Common myeloid progenitor, CD34-positive (primary cell): ENCODE measurements at regions not wholly inside any gene's neighbourhood (a gene's known extent, or its start where the extent isn't known, plus 50 kb on each side); places are given as distances from the start of the nearest gene placed in this dataset.

Source experiments
- CTCF ChIA-PET: fragments of 350-600 bp; sonication (Branson Sonifier 250); formaldehyde crosslinking; loops from one replicate; lab custom pipeline; 2021; ENCODE audit warnings: antibody characterized with exemption; lab: Charles Lee
- POLR2A ChIA-PET: fragments of 350-600 bp; sonication (Branson Sonifier 250); formaldehyde crosslinking; loops from one replicate; lab custom pipeline; 2021; ENCODE audit warnings: antibody characterized with exemption; lab: Charles Lee
- DNase-seq, 3 donors: peaks; one replicate each; pipeline versions ENCODE4 v3.0.0 to v3.0.0-alpha.2; 2013
- H3K27ac ChIP-seq, 2 experiments: 1 replicate in 1 of 2; 2 replicates in 1 of 2; pipeline ENCODE4 v1.7.0; 2013; ENCODE audit warnings: inconsistent platforms in 2 of 2, low read length in 2 of 2, mild to moderate bottlenecking in 2 of 2, low read depth in 1 of 2, moderate library complexity in 1 of 2; ENCODE audit not compliant: severe bottlenecking in 2 of 2, insufficient read depth in 1 of 2, poor library complexity in 1 of 2
- H3K27me3 ChIP-seq, 5 experiments: replicated peaks in 2 of 5; 1 replicate in 3 of 5; 2 replicates in 2 of 5; pipeline versions ENCODE4 v1.6.1 to v1.7.0; 2013; ENCODE audit warnings: low read length in 4 of 5, mild to moderate bottlenecking in 2 of 5, moderate library complexity in 2 of 5, inconsistent platforms in 1 of 5; ENCODE audit not compliant: insufficient read depth in 5 of 5, control insufficient read depth in 4 of 5
- H3K36me3 ChIP-seq, 4 experiments: 1 replicate in 2 of 4; 2 replicates in 2 of 4; pipeline versions ENCODE4 v1.6.1 to v1.7.0; 2013; ENCODE audit warnings: low read length in 3 of 4, control low read depth in 1 of 4, mild to moderate bottlenecking in 1 of 4; ENCODE audit not compliant: control insufficient read depth in 4 of 4, insufficient read depth in 4 of 4
- H3K4me1 ChIP-seq, 4 experiments: 1 replicate in 3 of 4; 2 replicates in 1 of 4; pipeline versions ENCODE4 v1.6.1 to v1.7.1; 2013; ENCODE audit warnings: low read length in 3 of 4, mild to moderate bottlenecking in 3 of 4, control low read depth in 1 of 4, inconsistent platforms in 1 of 4, moderate library complexity in 1 of 4; ENCODE audit not compliant: control insufficient read depth in 4 of 4, insufficient read depth in 4 of 4; ENCODE audit errors: control extremely low read depth in 1 of 4
- H3K4me3 ChIP-seq, 7 experiments: 1 replicate in 4 of 7; 2 replicates in 3 of 7; pipeline versions ENCODE4 v1.5.1 to v1.7.0; 2013; ENCODE audit warnings: mild to moderate bottlenecking in 7 of 7, low read length in 6 of 7, moderate library complexity in 6 of 7, inconsistent platforms in 2 of 7, low read depth in 2 of 7, control low read depth in 1 of 7; ENCODE audit not compliant: insufficient read depth in 4 of 7, control insufficient read depth in 1 of 7; ENCODE audit errors: extremely low read depth in 1 of 7
- H3K9me3 ChIP-seq, 5 experiments: 1 replicate in 4 of 5; 2 replicates in 1 of 5; pipeline versions ENCODE4 v1.6.1 to v1.7.1; 2013; ENCODE audit warnings: low read length in 4 of 5, mild to moderate bottlenecking in 2 of 5, inconsistent platforms in 1 of 5, low read depth in 1 of 5, moderate library complexity in 1 of 5; ENCODE audit not compliant: control insufficient read depth in 4 of 5, insufficient read depth in 2 of 5; ENCODE audit errors: control extremely low read depth in 1 of 5
- WGBS: methylation state at CpG from one replicate; pipeline ENCODE4 v1.1.5; 2013; ENCODE audit not compliant: insufficient coverage; 5-methylcytosine and 5-hydroxymethylcytosine counted together

DNA sequence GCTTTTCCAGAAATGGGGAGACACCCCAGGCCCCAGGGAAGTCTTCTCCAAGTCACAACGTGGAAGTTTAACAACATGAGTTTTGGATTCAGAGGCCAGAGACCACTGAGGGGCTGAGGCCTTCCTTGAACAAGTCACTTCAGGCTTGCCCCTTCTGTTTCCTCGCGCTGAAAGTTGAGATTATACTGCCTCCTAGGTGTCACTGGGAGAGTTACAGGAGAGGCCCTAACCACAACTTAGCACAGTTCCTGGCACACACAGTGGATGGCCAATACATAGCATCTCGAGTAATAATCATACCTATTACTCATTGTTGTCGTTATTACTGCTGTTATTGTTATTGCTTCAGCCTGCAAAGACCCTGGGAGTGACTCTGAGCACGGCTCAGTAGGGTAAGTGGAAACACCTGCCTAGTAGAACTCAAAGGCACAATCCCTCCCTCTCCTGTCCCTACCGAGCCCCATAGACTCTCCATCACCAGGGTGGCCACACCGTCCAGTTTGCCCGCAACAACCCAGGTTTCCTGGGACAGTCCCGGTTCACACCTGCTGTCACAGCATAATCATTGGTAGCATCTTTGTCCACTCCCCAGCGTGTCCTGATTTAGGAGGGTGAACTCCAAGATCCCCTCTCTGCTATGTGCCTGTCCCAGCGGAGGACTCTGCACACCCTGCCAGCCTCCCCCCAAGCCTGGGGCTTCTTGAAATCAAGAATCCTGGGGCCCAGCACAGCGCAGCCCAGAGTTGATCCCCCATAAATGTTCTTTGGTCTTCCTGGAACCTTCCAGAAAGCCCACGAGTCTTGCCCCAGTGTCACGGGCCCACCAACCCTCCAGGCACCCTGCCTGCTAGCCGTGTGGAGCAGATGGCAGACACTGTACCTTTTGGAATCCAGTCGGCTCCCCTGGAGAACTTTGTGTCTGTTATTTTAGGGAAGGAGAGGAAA is 85.0 kb downstream of the SYNE3 start:
- Histone ChIP-seq H3K9me3 (peaks cover 0 to 12% (median 6%) of the 10 kb centered on the region in 5 experiments), H3K27ac (no peak overlapping the region), H3K4me1 (no peaks in the 10 kb centered on the region), H3K27me3 (no peaks in the 10 kb centered on the region), H3K36me3 (peaks cover 9 to 70% (median 39%) of the 10 kb centered on the region in 4 experiments), H3K4me3 (no peak overlapping the region)
- POLR2A ChIA-PET: no interaction called here
- CTCF ChIA-PET: interaction anchor here (1.0 to 2.0 kb wide), 4 partner anchors 9 to 330 kb away, joined by 3 to 5 read pairs (median 4); no protein-coding TSS in a partner anchor
- 89% methylated on average over 15 of the region's 17 CpGs for WGBS
- peak; percentile 22 to 48 (median 48) for DNase-seq

DNA sequence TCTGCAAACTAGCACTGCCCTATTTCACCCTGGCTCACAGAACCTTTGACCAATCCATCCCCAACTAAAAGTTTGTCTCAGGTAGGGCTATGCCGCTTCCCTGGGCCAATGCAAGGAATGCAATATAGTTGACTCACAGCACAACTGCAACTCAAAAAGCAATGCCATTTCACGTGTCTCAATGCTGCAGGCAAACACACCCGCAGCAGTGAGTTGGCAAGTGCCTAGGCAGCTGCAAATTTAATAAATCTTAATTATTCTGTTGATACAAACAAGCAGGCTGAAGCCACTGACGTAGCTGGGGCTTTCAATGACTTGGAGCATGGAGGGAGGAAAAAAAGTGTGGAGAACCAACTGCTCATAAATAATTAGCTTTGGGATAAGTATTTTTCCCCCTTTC is 87.9 kb downstream of the SYNE3 start:
- WGBS: 100% methylated on average over 2 of the region's 4 CpGs
- Histone ChIP-seq H3K27ac (no peak overlapping the region), H3K36me3 (peaks cover 0 to 59% (median 28%) of the 10 kb centered on the region in 4 experiments), H3K27me3 (no peaks in the 10 kb centered on the region), H3K4me1 (no peaks in the 10 kb centered on the region), H3K9me3 (no peaks in the 10 kb centered on the region), H3K4me3 (no peak overlapping the region)
- CTCF ChIA-PET: interaction anchor here (1.2 to 2.0 kb wide), 6 partner anchors 13 to 254 kb away, joined by 3 to 10 read pairs (median 4); partner anchors contain the start of gene GLRX5
- POLR2A ChIA-PET: no interaction called here
- no peak for DNase-seq

DNA sequence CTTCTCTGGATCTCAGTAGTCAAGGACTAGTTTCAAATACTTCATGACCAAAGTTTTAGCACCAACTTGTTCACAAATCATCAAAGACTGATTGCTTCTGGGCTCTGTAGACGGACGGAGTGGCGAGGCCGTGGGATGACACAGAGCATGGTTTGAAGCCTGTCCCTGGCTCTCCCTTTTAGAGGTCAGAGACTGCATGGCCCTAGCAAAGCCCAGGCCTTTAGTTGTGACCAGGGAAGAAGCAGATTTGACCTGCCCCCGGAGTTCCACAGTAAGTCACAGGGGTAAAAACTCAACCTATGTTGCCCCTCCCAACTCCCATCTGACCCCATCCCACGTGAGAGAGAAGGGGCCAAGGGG is 90.4 kb downstream of the SYNE3 start:
- Histone ChIP-seq H3K9me3 (peaks cover 0 to 6% (median 3%) of the 10 kb centered on the region in 5 experiments), H3K4me3 (no peak overlapping the region), H3K27me3 (no peaks in the 10 kb centered on the region), H3K4me1 (no peaks in the 10 kb centered on the region), H3K36me3 (peaks cover 2 to 57% (median 19%) of the 10 kb centered on the region in 4 experiments), H3K27ac (no peak overlapping the region)
- CTCF ChIA-PET: interaction anchor here (1.0 to 1.8 kb wide), 3 partner anchors 11 to 101 kb away, joined by 3 to 5 read pairs (median 4); no protein-coding TSS in a partner anchor
- no peak for DNase-seq
- POLR2A ChIA-PET: interaction anchor here (0.5 kb wide), 1 partner anchor 314 kb away, joined by 3 read pairs; no protein-coding TSS in a partner anchor
- 95% methylated on average over 4 of the region's 6 CpGs for WGBS

DNA sequence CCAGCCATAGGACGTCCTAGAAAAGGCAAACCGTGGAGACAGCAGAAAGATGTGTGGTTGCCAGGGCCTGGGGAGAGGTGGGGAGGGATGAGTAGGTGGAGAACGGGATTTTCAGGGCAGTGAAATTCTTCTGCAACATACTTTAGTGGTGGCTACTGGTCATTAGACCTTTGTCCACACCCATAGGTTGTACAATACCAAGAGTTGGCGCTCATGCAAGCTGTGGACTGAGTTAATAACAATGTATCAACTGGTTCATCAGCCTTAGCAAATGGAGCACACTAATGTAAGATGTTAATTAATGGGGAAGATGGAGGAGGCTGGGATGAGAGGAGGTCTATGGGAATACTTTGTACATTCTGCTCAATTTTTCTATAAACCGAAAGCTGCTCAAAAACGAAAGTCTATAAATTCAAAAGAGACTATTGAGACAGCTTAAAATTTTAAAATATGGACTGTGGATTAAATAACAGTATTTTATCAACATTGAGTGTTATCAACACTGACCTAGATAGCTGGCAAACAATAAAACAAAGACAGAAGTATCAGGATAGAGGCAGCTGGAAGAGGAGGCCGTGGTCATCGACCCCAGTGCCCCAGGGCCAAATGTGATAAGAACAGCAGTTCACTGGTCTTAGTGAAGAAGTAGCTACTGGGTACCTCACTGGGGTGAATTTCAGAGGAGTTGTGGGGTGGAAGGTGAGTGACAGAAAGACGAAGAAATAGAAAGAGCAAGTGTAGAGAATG is 90.9 kb downstream of the SYNE3 start:
- no peak for DNase-seq
- no peak overlapping the region for H3K4me3 ChIP-seq
- peaks cover 0 to 6% (median 3%) of the 10 kb centered on the region in 5 experiments for H3K9me3 ChIP-seq
- CTCF ChIA-PET: interaction anchor here (1.0 to 1.8 kb wide), 3 partner anchors 11 to 102 kb away, joined by 3 to 5 read pairs (median 4); no protein-coding TSS in a partner anchor
- POLR2A ChIA-PET: interaction anchor here (0.5 kb wide), 1 partner anchor 313 kb away, joined by 3 read pairs; no protein-coding TSS in a partner anchor
- H3K27me3 ChIP-seq: no peaks in the 10 kb centered on the region
- H3K4me1 ChIP-seq: no peaks in the 10 kb centered on the region
- 100% methylated on average over 6 of the region's 9 CpGs for WGBS
- H3K27ac ChIP-seq: no peak overlapping the region
- peaks cover 2 to 59% (median 18%) of the 10 kb centered on the region in 4 experiments for H3K36me3 ChIP-seq

DNA sequence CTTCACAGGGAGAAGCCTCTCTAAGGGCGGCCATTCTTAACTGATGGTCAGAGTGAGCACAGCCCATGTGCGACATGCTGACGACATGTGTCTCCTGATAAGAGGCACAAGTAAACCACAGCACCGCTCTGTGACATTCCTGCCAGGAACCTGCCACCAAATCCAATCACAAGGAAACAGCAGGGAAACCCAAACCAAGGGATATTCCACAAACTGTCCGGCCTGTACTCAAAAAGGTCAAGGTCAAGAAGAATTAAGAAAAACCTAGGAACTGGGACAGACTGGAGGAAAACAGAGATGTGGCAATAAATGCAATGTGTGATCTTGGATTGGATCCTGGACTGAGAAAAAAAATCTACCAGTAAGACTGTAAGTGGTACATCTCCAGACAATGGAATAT is 91.9 kb downstream of the SYNE3 start:
- Histone ChIP-seq H3K27me3 (no peaks in the 10 kb centered on the region), H3K36me3 (peaks cover 5 to 67% (median 23%) of the 10 kb centered on the region in 4 experiments), H3K27ac (no peak overlapping the region), H3K9me3 (peaks cover 0 to 6% (median 3%) of the 10 kb centered on the region in 5 experiments), H3K4me3 (no peak overlapping the region), H3K4me1 (no peaks in the 10 kb centered on the region)
- 91% methylated on average over 5 of the region's 5 CpGs for WGBS
- DNase-seq: peak in 2 of 3 donors; percentile 4 to 29
- ChIA-PET CTCF (no interaction called here), POLR2A (no interaction called here)

DNA sequence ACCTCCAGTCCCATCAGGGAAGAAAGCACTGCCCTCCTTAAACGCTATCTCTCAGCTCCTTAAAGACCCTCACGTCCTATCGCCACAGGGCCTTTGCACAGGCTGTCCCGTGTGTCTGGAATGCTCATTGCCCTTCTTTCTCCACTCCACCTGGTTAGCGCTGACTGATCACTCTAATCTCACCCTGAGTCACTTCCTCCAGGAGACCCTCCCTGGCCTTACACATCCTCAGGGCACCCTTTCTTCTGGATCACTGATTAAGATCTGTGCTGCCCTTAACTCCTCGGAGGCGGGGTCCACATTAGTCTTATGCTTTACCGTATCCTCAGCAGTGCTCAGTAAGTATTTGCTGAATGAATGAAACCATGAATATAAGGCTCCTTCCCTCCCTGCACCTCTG is 94.7 kb downstream of the SYNE3 start:
- peaks cover 0 to 6% (median 3%) of the 10 kb centered on the region in 5 experiments for H3K9me3 ChIP-seq
- no peak overlapping the region for H3K4me3 ChIP-seq
- no peaks in the 10 kb centered on the region for H3K27me3 ChIP-seq
- WGBS: 100% methylated on average over 8 of the region's 8 CpGs
- H3K36me3 ChIP-seq: peaks cover 5 to 71% (median 25%) of the 10 kb centered on the region in 4 experiments
- H3K4me1 ChIP-seq: no peaks in the 10 kb centered on the region
- no peak for DNase-seq
- ChIA-PET CTCF (no interaction called here), POLR2A (no interaction called here)
- H3K27ac ChIP-seq: no peak overlapping the region
